Lower leg skin (tissue), 4 donors: ENCODE measurements at regions not wholly inside any gene's neighbourhood (a gene's known extent, or its start where the extent isn't known, plus 50 kb on each side); places are given as distances from the start of the nearest gene placed in this dataset.
A peak's percentile ranks its signal among the peaks of the same experiment; 100 is the strongest.

Source experiments
- DNase-seq, 2 donors: peaks; one replicate each; pipeline ENCODE4 v3.0.0-alpha.2; 2019; ENCODE audit warnings: low spot score in 2 of 2
- H3K4me3 ChIP-seq: fragments of 200-600 bp; sonication (generic); 2 replicates; pipeline ENCODE4 v1.5.1; 2017; ENCODE audit warnings: mild to moderate bottlenecking, low read depth; ENCODE audit not compliant: poor library complexity, severe bottlenecking
- CTCF ChIP-seq, 3 donors: fragments of 450-650 bp; IDR thresholded peaks; one replicate each; pipeline ENCODE4 v1.5.1; 2016; ENCODE audit warnings: antibody characterized with exemption in 3 of 3, mild to moderate bottlenecking in 3 of 3, moderate library complexity in 2 of 3
- POLR2A ChIP-seq, 2 donors: fragments of 450-650 bp; IDR thresholded peaks; one replicate each; pipeline ENCODE4 v1.6.1; 2016 to 2017; ENCODE audit warnings: antibody characterized with exemption in 2 of 2, mild to moderate bottlenecking in 1 of 2, moderate library complexity in 1 of 2
- WGBS, 2 donors: methylation state at CpG; one replicate each; pipeline ENCODE4 v1.1.5; 2018; 5-methylcytosine and 5-hydroxymethylcytosine counted together
- intact Hi-C: fragments of 100-400 bp; cut with DNase I; formaldehyde crosslinking; loops from one replicate; pipeline ENCODE4 v1.15.0; 2023; ENCODE audit warnings: low total_unique reads

- DNase-seq: no peak
- TF ChIP-seq CTCF (IDR thresholded peaks at IDR 0.05) (no peak), POLR2A (IDR thresholded peaks at IDR 0.05) (no peak)
- no peak overlapping the region for H3K4me3 ChIP-seq
- intact Hi-C loops: no loop called here
- WGBS, 2 donors: 29 to 42% methylated on average over 3 of the region's 3 CpGs
Observed at GRCh38 chr6:156082012-156082411, 626.4 kb upstream of the NOX3 start.

GRCh38 chr6:156080371-156080770 is 624.7 kb upstream of the NOX3 start:
- intact Hi-C loops: no loop called here
- TF ChIP-seq POLR2A (IDR thresholded peaks at IDR 0.05) (no peak), CTCF (IDR thresholded peaks at IDR 0.05) (no peak)
- no peak for DNase-seq
- no peak overlapping the region for H3K4me3 ChIP-seq
- 79 to 87% methylated on average over 1 of the region's 1 CpG for WGBS, 2 donors

- no peak for DNase-seq
- intact Hi-C loops: no loop called here
- TF ChIP-seq POLR2A (IDR thresholded peaks at IDR 0.05) (no peak), CTCF (IDR thresholded peaks at IDR 0.05) (no peak)
- no peak overlapping the region for H3K4me3 ChIP-seq
- 37 to 43% methylated on average over 4 of the region's 4 CpGs for WGBS, 2 donors
Observed at GRCh38 chr6:156068881-156069280, 613.2 kb upstream of the NOX3 start.

GRCh38 chr6:156065849-156066248 is 610.2 kb upstream of the NOX3 start:
- intact Hi-C loops: no loop called here
- TF ChIP-seq POLR2A (IDR thresholded peaks at IDR 0.05): no peak
- TF ChIP-seq CTCF (IDR thresholded peaks at IDR 0.05): no peak
- no peak overlapping the region for H3K4me3 ChIP-seq
- 76 to 81% methylated on average over 3 of the region's 3 CpGs for WGBS, 2 donors
- DNase-seq: no peak

- no peak for TF ChIP-seq POLR2A (IDR thresholded peaks at IDR 0.05)
- TF ChIP-seq CTCF (IDR thresholded peaks at IDR 0.05): no peak
Observed at GRCh38 chr6:156062091-156062563, 606.5 kb upstream of the NOX3 start.

GRCh38 chr6:156061465-156061864 is 605.8 kb upstream of the NOX3 start:
- H3K4me3 ChIP-seq: no peak overlapping the region
- intact Hi-C loops: no loop called here
- 81% methylated on average over 6 of the region's 6 CpGs for WGBS, 2 donors
- DNase-seq: no peak
- TF ChIP-seq CTCF (IDR thresholded peaks at IDR 0.05) (no peak), POLR2A (IDR thresholded peaks at IDR 0.05) (no peak)

More at GRCh38 chr6:156062091-156062563, 606.5 kb upstream of the NOX3 start:
- WGBS, 2 donors: 35 to 45% methylated on average over 2 of the region's 2 CpGs
- no peak overlapping the region for H3K4me3 ChIP-seq
- intact Hi-C loops: no loop called here
- peak in 1 of 2 donors; percentile 66 for DNase-seq
